ENCODE measurements at regions not wholly inside any gene's neighbourhood (a gene's known extent, or its start where the extent isn't known, plus 50 kb on each side); places are given as distances from the start of the nearest gene placed in this dataset.

- no peak for TF ChIP-seq POLR2A (IDR thresholded peaks at IDR 0.05)
- TF ChIP-seq CTCF (IDR thresholded peaks at IDR 0.05): no peak
Observed at GRCh38 chr16:6642271-6642670, 690.4 kb upstream of the RBFOX1 start.

All from uterus (tissue), 2 donors.